ENCODE measurements at regions not wholly inside any gene's neighbourhood (a gene's known extent, or its start where the extent isn't known, plus 50 kb on each side); places are given as distances from the start of the nearest gene placed in this dataset.
A peak's percentile ranks its signal among the peaks of the same experiment; 100 is the strongest.

GRCh38 chr1:29384496-29385015, 148.2 kb downstream of the PTPRU start:
- H3K4me3 ChIP-seq (ENCODE audit: low read length): no peak overlapping the region
- H3K36me3 ChIP-seq (ENCODE audit: control insufficient read depth, insufficient read depth, low read length): no peaks in the 10 kb centered on the region
- peaks cover 14% of the 10 kb centered on the region for H3K9me3 Mint-ChIP-seq
- no peaks in the 10 kb centered on the region for H3K4me1 ChIP-seq (ENCODE audit: control insufficient read depth, insufficient read depth, low read length)
- H3K9me3 ChIP-seq (ENCODE audit: control insufficient read depth, low read length): peaks cover 16% of the 10 kb centered on the region
- DNase-seq: peak; percentile 32
- no peaks in the 10 kb centered on the region for H3K36me3 Mint-ChIP-seq (ENCODE audit: low read depth)
- H3K27ac ChIP-seq (ENCODE audit: low read depth, low read length): no peak overlapping the region
- no peak overlapping the region for H3K9ac ChIP-seq (ENCODE audit: extremely low read depth, low read length, poor library complexity, severe bottlenecking)
- no peaks in the 10 kb centered on the region for H3K27me3 ChIP-seq (ENCODE audit: control insufficient read depth, insufficient read depth, low read length, poor library complexity, severe bottlenecking)
- 90 to 95% methylated on average over 8 to 9 of the region's 9 CpGs for WGBS, 2 experiments (ENCODE audit: insufficient coverage in 1 of 2, insufficient read length in 1 of 2)
- no peak overlapping the region for H3K4me3 Mint-ChIP-seq
- TF ChIP-seq CTCF (conservative IDR thresholded peaks at IDR 0.05): no peak
- no peaks in the 10 kb centered on the region for H3K4me1 Mint-ChIP-seq
- H3K27ac Mint-ChIP-seq: no peak overlapping the region
- peaks cover 11% of the 10 kb centered on the region for H3K27me3 Mint-ChIP-seq (ENCODE audit: insufficient read depth)

DNA sequence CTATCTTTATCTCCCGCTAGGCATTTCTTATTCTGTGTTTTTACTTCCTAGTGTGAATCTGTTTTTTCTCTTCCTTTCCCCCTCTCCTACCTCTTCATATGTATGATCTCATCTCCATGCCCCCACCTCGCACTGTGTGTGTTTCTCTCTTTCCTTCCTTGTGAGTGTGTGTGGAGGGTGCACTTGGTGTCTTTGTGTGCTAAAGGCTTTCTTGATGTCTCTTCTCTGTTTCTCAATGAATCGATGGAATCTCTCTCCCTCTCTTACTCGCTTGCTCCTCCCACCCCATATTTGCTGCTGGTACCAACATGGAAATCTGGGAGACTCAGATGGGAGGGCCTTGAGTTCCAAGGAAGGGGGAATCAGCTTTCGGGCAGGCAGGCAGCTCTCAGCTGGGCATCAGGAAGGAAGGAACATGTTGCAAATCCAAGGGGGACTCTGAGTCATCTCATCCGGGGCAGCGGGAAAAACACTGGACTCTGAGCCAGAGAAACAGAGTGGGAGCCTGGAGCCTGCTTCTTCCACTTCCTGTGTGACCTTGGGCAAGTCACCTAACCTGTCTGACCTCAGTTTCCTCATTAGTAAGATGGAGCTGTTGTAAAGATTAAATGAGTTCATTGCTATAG, 147.5 kb downstream of the PTPRU start:
- Histone ChIP-seq H3K4me3 (ENCODE audit: low read length) (no peak overlapping the region), H3K9ac (ENCODE audit: extremely low read depth, low read length, poor library complexity, severe bottlenecking) (no peak overlapping the region), H3K4me1 (ENCODE audit: control insufficient read depth, insufficient read depth, low read length) (no peaks in the 10 kb centered on the region), H3K9me3 (ENCODE audit: control insufficient read depth, low read length) (peaks cover 22% of the 10 kb centered on the region), H3K36me3 (ENCODE audit: control insufficient read depth, insufficient read depth, low read length) (no peaks in the 10 kb centered on the region), H3K27ac (ENCODE audit: low read depth, low read length) (no peak overlapping the region), H3K27me3 (ENCODE audit: control insufficient read depth, insufficient read depth, low read length, poor library complexity, severe bottlenecking) (no peaks in the 10 kb centered on the region)
- Mint-ChIP-seq H3K9me3 (peaks cover 21% of the 10 kb centered on the region), H3K4me3 (no peak overlapping the region), H3K27ac (no peak overlapping the region), H3K4me1 (no peaks in the 10 kb centered on the region), H3K36me3 (ENCODE audit: low read depth) (no peaks in the 10 kb centered on the region), H3K27me3 (ENCODE audit: insufficient read depth) (peaks cover 11% of the 10 kb centered on the region)
- no peak for TF ChIP-seq CTCF (conservative IDR thresholded peaks at IDR 0.05)
- 75 to 89% methylated on average over 4 to 6 of the region's 7 CpGs for WGBS, 2 experiments (ENCODE audit: insufficient coverage in 1 of 2, insufficient read length in 1 of 2)
- peak; percentile 51 for DNase-seq

DNA sequence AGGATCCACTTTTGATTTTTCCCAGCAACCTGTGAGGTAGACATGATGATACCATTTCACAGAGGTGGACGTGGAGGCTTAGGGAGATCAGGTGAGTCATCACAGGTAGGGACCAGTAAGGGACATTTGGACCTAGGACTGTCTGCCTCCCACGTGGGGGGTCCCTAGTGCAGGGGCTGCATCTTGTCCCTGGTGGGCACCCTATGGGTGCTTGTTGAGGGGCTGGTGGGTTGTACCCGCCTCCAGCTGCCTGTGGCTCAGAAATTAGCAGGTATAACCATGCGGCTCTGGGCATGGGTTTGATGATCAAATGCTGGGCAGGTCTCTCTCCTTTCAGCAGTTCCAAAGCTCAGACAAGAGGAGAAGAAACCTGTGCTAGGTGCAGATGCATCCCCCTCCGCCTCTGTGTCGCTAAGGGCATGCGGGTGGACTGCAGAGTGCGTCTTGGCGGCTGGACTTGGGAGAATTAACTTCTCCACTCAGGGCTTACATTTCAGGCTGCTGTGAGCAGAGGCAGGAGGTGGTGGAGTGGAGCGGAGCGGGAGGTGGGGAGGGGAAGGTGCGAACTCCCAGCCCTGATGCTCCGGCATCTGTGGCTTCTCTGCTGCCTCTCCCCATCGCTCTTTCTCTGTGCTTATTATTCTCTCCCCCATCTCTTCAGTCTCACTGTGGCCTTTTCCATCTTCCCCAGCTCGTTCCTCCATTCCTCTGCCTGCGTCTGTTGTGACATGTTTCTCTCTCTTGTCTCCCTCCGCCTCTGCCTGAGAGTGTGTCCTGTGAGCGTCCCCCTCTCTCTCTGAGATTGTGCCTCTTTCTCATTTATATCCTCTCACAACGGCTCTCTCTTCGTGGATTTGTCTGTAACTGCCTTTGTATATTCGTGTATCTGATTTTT, 146.8 kb downstream of the PTPRU start:
- H3K27ac Mint-ChIP-seq: no peak overlapping the region

More for the DNA sequence above, 146.8 kb downstream of the PTPRU start:
- no peak overlapping the region for H3K27ac ChIP-seq (ENCODE audit: low read depth, low read length)
- Mint-ChIP-seq H3K4me1 (no peaks in the 10 kb centered on the region), H3K36me3 (ENCODE audit: low read depth) (no peaks in the 10 kb centered on the region), H3K9me3 (peaks cover 28% of the 10 kb centered on the region), H3K4me3 (no peak overlapping the region), H3K27me3 (ENCODE audit: insufficient read depth) (peaks cover 10% of the 10 kb centered on the region)
- no peak overlapping the region for H3K9ac ChIP-seq (ENCODE audit: extremely low read depth, low read length, poor library complexity, severe bottlenecking)
- H3K36me3 ChIP-seq (ENCODE audit: control insufficient read depth, insufficient read depth, low read length): no peaks in the 10 kb centered on the region
- no peak overlapping the region for H3K4me3 ChIP-seq (ENCODE audit: low read length)
- DNase-seq: peak; percentile 41
- peaks cover 29% of the 10 kb centered on the region for H3K9me3 ChIP-seq (ENCODE audit: control insufficient read depth, low read length)
- no peak for TF ChIP-seq CTCF (conservative IDR thresholded peaks at IDR 0.05)
- H3K27me3 ChIP-seq (ENCODE audit: control insufficient read depth, insufficient read depth, low read length, poor library complexity, severe bottlenecking): no peaks in the 10 kb centered on the region
- 83 to 85% methylated on average over 13 to 21 of the region's 21 CpGs for WGBS, 2 experiments (ENCODE audit: insufficient coverage in 1 of 2, insufficient read length in 1 of 2)
- H3K4me1 ChIP-seq (ENCODE audit: control insufficient read depth, insufficient read depth, low read length): no peaks in the 10 kb centered on the region

All from endodermal cell (in vitro differentiated cells).